Caki2 (cell line): ENCODE measurements at regions not wholly inside any gene's neighbourhood (a gene's known extent, or its start where the extent isn't known, plus 50 kb on each side); places are given as distances from the start of the nearest gene placed in this dataset.
"Not testable (repeated sequence)": the region's sequence is repeated elsewhere in the genome, so short reads cannot be mapped to it uniquely, and the experiment has no call there.

Experiments used
- DNase-seq: peaks from one replicate; pipeline ENCODE4 v3.0.0-alpha.2; 2015; ENCODE audit warnings: low read depth
- in situ Hi-C: cut with HindIII; loops from 2 replicates; pipeline ENCODE4 v1.10.0; 2016; ENCODE audit warnings: low sequenced_read_pairs, low pct_unique_long_range_greater_than_20kb, mixed read lengths

DNA sequence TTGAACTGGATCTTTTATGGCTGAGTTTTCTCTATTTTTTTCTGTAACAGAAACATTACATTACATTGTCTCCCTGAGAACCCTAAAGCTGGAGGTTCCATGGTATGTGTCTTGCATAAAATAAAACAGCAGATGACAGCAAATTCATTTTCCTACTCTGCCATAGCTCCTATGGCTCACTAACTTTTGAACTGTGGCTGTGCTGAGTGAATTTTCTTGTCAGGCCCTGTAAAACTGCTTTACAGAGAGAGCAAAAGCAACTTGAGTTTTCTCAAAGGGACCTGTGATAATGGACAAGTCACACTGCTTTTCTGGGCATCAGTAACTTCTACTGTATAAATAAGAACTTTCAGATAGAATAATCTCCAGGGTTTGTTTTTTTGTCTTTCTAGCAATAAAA, 129.9 kb upstream of the TSC22D2 start:
- in situ Hi-C loops = no loop called here
- DNase-seq = no peak

- no peak for DNase-seq
- in situ Hi-C loops = no loop called here
Observed at GRCh38 chr3:150277444-150277843, 130.7 kb upstream of the TSC22D2 start.

- no peak for DNase-seq
- in situ Hi-C loops = no loop called here
Observed at GRCh38 chr3:150275941-150276340, 132.2 kb upstream of the TSC22D2 start.

DNA sequence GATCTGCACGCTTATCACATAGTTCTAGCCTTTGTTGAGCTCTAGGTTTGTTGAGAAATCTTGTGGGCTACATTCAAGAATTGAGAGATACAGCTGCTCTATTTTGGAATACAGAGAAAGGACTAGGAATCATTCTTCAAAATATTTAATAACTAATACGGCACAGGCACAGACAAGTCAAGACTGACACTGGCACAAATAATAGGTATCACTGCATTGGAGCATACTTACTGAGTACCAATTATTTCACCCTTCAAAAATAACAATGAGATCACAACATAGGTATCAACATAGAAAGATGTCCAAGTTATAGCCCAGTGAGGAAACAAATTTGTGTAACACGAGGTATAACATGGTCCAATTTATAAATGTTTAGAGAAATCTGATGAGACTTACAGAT, 133.7 kb upstream of the TSC22D2 start:
- DNase-seq = no peak
- in situ Hi-C loops = no loop called here

DNA sequence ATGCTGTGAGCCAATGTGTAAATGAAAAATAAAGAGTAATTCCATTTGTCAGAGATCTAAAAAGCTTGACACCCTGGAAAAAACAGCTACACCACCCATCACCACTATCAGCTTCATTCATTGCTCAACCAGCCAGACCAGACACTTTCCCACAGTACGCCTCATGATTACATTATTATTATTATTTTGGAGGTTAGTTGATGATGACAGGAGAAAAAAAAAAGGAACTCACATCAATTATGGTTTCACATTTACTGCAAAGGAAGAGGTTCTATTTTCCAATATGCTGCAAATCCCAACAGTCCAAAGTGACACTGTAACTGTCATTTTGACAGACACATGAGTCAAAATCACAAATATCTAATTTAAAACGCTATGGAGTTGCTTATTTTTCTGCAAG, 134.7 kb upstream of the TSC22D2 start:
- no peak for DNase-seq
- in situ Hi-C loops = no loop called here

DNA sequence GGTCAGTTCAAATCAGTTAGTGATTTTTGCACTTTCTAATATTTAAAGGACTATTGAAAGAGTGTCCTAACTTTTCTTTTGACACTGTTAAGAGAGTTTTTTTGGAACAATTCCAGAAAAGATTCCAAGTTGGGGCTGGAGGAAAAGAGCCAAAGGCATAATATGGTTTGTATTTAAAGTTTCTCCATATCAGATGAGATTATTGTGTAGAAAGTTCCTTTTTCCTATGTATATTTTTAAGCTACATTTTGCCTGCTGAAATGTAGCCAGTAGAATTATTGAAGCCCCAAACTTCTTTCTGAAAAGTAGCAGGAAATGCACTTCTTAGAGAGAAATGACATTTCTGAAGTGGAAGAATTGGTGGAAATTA, 136.5 kb upstream of the TSC22D2 start:
- no peak for DNase-seq
- in situ Hi-C loops = no loop called here

GRCh38 chr3:150270883-150271590, 137.1 kb upstream of the TSC22D2 start:
- in situ Hi-C loops = no loop called here
- DNase-seq = no peak

DNA sequence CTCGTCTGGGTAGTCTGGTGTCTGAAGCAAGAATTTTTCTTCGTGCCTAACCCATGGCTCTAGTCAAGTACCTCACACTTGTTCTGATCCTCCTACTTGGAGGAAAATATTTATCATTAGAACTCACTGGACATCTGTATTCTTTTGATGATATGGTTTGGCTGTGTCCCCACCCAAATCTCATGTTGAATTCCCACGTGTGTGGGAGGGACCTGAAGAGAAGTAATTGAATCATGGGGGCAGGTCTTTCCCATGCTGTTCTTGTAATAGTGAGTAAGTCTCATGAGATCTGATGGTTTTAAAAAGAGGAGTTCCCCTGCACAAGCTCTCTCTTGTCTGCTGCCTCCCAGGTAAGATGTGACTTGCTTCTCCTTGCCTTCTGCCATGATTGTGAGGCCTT, 137.7 kb upstream of the TSC22D2 start:
- DNase-seq, in situ Hi-C loops: not testable (repeated sequence)

DNA sequence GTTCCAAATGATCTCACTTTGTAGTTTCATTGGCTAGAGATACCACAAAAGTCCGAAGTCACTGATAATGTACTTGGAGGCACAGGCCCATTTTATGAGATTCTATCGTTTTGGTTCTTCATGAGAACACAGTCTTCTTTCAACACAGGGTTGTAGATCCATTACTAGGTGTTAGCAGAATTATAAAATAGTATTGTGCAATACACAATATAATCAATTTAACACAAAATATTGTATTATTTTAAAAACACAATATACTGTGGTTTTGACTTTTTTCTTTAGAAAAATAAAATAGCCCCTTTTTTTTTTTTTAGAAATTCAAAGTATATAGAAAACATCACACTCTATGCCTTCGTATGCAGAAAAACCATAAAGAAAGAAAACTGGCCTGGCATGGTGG, 138.6 kb upstream of the TSC22D2 start:
- in situ Hi-C loops = no loop called here
- no peak for DNase-seq

DNA sequence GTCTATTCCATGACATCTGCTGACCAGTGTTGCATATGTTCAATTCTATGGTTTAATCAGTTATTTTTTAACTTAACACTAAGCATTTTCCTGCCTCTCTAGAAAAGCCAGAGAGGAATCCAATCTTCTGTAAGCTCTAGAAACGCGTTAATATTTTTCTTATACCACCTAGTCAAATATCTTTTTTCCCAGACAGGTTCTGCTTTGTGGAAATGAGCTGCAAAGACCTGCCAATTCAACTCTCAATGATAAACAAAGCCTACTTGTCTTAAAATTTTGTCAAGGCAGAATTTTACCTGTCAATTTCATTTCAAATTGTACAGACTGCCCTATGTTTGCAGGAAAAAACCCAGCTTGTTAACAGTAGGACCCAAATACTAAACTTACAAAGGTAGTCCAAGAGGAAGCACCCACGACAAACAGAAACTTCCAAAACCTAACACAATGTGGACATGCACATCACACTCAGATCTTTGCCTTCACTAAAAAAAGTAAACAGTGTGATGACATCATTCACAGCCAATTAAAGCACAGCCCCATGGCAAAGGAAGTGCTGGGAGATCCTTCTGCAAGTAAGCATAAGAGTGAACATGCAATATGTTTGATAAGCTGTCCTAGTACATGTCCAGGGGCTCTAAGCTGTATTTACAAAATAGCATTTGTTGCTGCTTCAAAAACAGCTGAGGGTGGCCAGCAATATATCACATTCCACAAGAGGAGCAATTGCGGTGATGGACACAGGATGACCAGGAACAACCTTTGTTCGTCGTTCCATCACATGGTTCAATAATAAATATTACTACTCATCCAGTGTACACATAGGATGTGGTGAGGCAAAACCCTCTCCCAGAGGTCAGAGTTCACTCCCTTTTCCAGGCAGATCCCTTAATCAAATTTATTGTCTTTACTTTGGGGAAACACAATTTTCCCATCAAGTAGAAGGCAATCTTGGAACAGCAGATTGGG, 139.4 kb upstream of the TSC22D2 start:
- peak; percentile 59 for DNase-seq
- in situ Hi-C loops = no loop called here

GRCh38 chr3:150267288-150267687, 140.8 kb upstream of the TSC22D2 start:
- no peak for DNase-seq
- in situ Hi-C loops = no loop called here

GRCh38 chr3:150265305-150265704, 142.8 kb upstream of the TSC22D2 start:
- in situ Hi-C loops = no loop called here
- no peak for DNase-seq

GRCh38 chr3:150264561-150265279, 143.4 kb upstream of the TSC22D2 start:
- in situ Hi-C loops = no loop called here
- DNase-seq = no peak

- no peak for DNase-seq
- in situ Hi-C loops = no loop called here
Observed at GRCh38 chr3:150261958-150262357, 146.1 kb upstream of the TSC22D2 start.

DNA sequence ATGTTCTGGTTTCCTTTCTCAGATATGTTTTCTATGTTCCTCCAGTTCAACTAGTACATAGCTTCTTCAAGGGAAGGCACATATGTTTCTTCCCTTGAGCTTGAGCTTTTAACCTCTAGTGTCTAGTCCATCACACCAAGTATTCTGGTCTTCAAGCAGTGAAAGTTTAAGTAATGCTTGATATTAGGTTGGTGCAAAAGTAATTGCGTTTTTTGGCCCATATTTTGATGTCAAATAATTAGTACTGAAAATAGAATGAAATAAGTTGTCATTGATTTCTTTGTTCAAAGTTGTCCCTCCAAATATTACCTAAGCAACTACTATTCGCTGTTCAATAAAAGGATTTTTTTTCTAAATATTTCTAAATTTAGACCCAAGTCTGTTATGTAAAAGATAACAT, 146.7 kb upstream of the TSC22D2 start:
- DNase-seq = no peak
- in situ Hi-C loops = no loop called here

DNA sequence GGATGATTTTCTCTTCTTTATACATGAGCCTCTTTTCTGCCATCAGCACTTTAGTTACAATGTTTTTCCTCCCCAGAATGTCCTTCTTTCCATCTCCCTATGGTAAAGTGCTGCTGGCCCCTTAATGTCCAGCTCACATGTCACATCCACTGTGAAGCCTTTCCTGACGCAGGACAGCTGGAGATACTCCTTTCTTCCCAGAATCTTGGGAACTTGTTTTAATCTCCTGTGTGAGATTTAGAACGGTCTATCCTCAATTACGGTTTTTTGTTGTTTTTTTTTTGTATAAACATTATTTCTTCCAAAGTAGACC, 147.7 kb upstream of the TSC22D2 start:
- no peak for DNase-seq
- in situ Hi-C loops = no loop called here

DNA sequence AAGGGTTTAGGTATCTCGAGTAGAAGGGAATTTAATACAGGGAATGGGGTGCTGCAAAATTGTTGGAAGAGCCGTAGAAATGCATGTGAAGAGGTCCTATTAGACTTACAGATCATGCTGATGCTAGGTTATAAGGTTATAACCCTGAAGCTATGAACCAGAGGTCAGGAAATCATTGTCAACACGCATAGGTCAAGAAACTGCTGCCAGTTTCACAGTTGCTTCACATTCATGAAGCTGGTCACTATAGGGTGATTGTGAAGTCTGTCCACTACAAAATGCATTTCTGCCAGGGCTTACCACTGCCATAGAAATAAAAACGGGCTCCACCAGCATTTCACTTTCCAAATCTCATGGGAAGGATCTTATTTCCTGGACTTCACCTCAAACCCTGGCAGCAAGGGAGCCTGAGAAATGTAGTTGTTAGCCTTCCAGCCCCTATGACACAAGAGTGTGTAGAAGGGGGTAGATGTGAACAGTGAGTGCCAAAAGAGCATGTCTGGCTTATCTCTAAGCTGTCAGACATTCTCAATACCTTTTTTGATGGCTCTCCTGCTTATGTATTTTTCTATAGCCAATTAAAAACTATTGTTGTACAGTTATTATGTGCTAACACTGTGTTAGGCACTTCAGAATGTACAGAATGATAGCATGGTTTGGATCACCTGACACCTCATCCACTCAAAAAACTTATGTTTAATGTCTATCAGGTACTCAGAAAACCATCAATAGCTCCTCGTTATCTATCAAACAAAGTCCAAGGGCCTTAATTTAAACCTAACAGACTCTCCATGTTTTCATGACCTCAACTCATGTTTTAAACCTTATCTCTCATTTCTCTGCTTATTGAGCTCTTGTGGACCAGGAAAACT, 148.3 kb upstream of the TSC22D2 start:
- no peak for DNase-seq
- in situ Hi-C loops = no loop called here

DNA sequence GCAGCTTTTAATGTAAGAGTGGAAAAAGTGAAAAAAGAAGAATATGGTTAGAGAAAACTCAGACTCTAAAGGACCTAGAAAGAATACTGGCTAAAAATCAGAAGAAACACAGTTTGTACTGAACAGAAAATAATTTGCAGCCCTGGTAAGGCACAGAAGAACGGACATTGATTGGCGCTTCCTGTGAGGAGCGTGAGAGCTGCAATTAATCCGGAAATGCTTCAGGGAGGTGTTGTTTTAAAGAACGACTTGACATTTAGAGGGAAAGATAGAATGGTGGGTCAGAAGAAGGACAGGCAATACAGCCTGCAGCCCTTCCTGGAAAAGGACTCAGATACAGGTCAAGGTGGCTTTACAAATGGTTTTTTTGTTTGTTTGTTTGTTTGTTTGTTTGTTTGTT, 151.3 kb upstream of the TSC22D2 start:
- no peak for DNase-seq
- in situ Hi-C loops = no loop called here
